ENCODE measurements at regions not wholly inside any gene's neighbourhood (a gene's known extent, or its start where the extent isn't known, plus 50 kb on each side); places are given as distances from the start of the nearest gene placed in this dataset.

GRCh38 chr14:45968037-45968436 lies 683.5 kb downstream of the RPL10L start:
- TF ChIP-seq FOXM1 (IDR thresholded peaks at IDR 0.05; ENCODE audit: borderline replicate concordance) = no peak
- TF ChIP-seq SP1 (IDR thresholded peaks at IDR 0.05) = no peak
- TF ChIP-seq BHLHE40 (IDR thresholded peaks at IDR 0.05; ENCODE audit: borderline replicate concordance) = no peak
- no peak for TF ChIP-seq CTBP1 (IDR thresholded peaks at IDR 0.05; ENCODE audit: borderline replicate concordance)
- TF ChIP-seq NFRKB (IDR thresholded peaks at IDR 0.05) = no peak
- no peak for TF ChIP-seq ELF4 (IDR thresholded peaks at IDR 0.05)
- no peak for TF ChIP-seq HDGF (IDR thresholded peaks at IDR 0.05; ENCODE audit: borderline replicate concordance)
- TF ChIP-seq SUZ12 (IDR thresholded peaks at IDR 0.05) = no peak
- no peak for TF ChIP-seq L3MBTL2 (conservative IDR thresholded peaks at IDR 0.05)
- no peak for TF ChIP-seq LEF1 (IDR thresholded peaks at IDR 0.05; ENCODE audit: borderline replicate concordance)
- no peak for TF ChIP-seq FOXA1 (IDR thresholded peaks at IDR 0.05)
- TF ChIP-seq FOXK2 (IDR thresholded peaks at IDR 0.05) = no peak
- TF ChIP-seq ARNT (IDR thresholded peaks at IDR 0.05) = no peak

All from HEK293T (cell line).